ENCODE measurements at regions not wholly inside any gene's neighbourhood (a gene's known extent, or its start where the extent isn't known, plus 50 kb on each side); places are given as distances from the start of the nearest gene placed in this dataset.

GRCh38 chr4:58191109-58191508, 1080.9 kb upstream of the IGFBP7 start:
- Histone ChIP-seq H3K4me2 (ENCODE audit: low read length) (no peak overlapping the region), H3K4me3 (ENCODE audit: low read depth, low read length) (no peak overlapping the region), H2AK5ac (ENCODE audit: low read length) (no peak overlapping the region), H3K79me2 (ENCODE audit: control insufficient read depth, insufficient read depth, low read length, poor library complexity) (no peaks in the 10 kb centered on the region), H2AFZ (ENCODE audit: insufficient read depth, low read length, poor library complexity) (no peak overlapping the region), H2BK120ac (ENCODE audit: insufficient read depth, low read length, poor library complexity) (no peak overlapping the region), H3K23ac (ENCODE audit: low read length) (no peak overlapping the region), H3K4ac (ENCODE audit: low read depth, low read length) (no peak overlapping the region), H3K9me3 (ENCODE audit: insufficient read depth, low read depth, low read length) (no peaks in the 10 kb centered on the region), H3K36me3 (ENCODE audit: control insufficient read depth in 1 of 2, insufficient read depth in 2 of 2, low read length in 2 of 2) (no peaks in the 10 kb centered on the region), H3K4me1 (ENCODE audit: control insufficient read depth in 1 of 2, insufficient read depth in 2 of 2, low read length in 2 of 2) (no peaks in the 10 kb centered on the region), H2BK12ac (ENCODE audit: low read length) (no peak overlapping the region), H4K91ac (ENCODE audit: low read depth, low read length) (no peak overlapping the region), H3K27me3 (ENCODE audit: insufficient read depth, low read length) (no peaks in the 10 kb centered on the region), H2BK5ac (ENCODE audit: low read depth, low read length, poor library complexity) (no peak overlapping the region), H4K8ac (ENCODE audit: low read depth, low read length) (no peak overlapping the region), H3K79me1 (ENCODE audit: low read length) (no peaks in the 10 kb centered on the region), H3K27ac (ENCODE audit: low read depth, low read length) (no peak overlapping the region), H3K14ac (ENCODE audit: low read length) (no peak overlapping the region), H3K18ac (ENCODE audit: low read length) (no peak overlapping the region), H3K9ac (ENCODE audit: low read length) (no peak overlapping the region), H4K12ac (ENCODE audit: low read depth, low read length) (no peak overlapping the region)
- no CpG with 5 or more reads among the region's 5 CpGs for WGBS (ENCODE audit: extremely low coverage, insufficient coverage, insufficient read length)
- no peak for DNase-seq

- H4K91ac ChIP-seq (ENCODE audit: low read depth, low read length), result no peak overlapping the region
- no peak overlapping the region for H3K27ac ChIP-seq (ENCODE audit: low read depth, low read length)
- H3K79me2 ChIP-seq (ENCODE audit: control insufficient read depth, insufficient read depth, low read length, poor library complexity), result no peaks in the 10 kb centered on the region
- peaks cover 0 to 1% of the 10 kb centered on the region in 2 experiments for H3K36me3 ChIP-seq (ENCODE audit: control insufficient read depth in 1 of 2, insufficient read depth in 2 of 2, low read length in 2 of 2)
- no peak overlapping the region for H2BK12ac ChIP-seq (ENCODE audit: low read length)
- H3K18ac ChIP-seq (ENCODE audit: low read length), result no peak overlapping the region
- H3K79me1 ChIP-seq (ENCODE audit: low read length), result no peaks in the 10 kb centered on the region
- no peaks in the 10 kb centered on the region for H3K27me3 ChIP-seq (ENCODE audit: insufficient read depth, low read length)
- WGBS (ENCODE audit: extremely low coverage, insufficient coverage, insufficient read length), result no CpG with 5 or more reads among the region's 4 CpGs
- no peak overlapping the region for H2AFZ ChIP-seq (ENCODE audit: insufficient read depth, low read length, poor library complexity)
- H4K8ac ChIP-seq (ENCODE audit: low read depth, low read length), result no peak overlapping the region
- H3K4me2 ChIP-seq (ENCODE audit: low read length), result no peak overlapping the region
- H2BK120ac ChIP-seq (ENCODE audit: insufficient read depth, low read length, poor library complexity), result no peak overlapping the region
- H2BK5ac ChIP-seq (ENCODE audit: low read depth, low read length, poor library complexity), result no peak overlapping the region
- H3K9ac ChIP-seq (ENCODE audit: low read length), result no peak overlapping the region
- no peak overlapping the region for H3K23ac ChIP-seq (ENCODE audit: low read length)
- H3K4me1 ChIP-seq (ENCODE audit: control insufficient read depth in 1 of 2, insufficient read depth in 2 of 2, low read length in 2 of 2), result no peaks in the 10 kb centered on the region
- H3K14ac ChIP-seq (ENCODE audit: low read length), result no peak overlapping the region
- no peak overlapping the region for H3K4me3 ChIP-seq (ENCODE audit: low read depth, low read length)
- H2AK5ac ChIP-seq (ENCODE audit: low read length), result no peak overlapping the region
- DNase-seq, result no peak
- H4K12ac ChIP-seq (ENCODE audit: low read depth, low read length), result no peak overlapping the region
- H3K9me3 ChIP-seq (ENCODE audit: insufficient read depth, low read depth, low read length), result no peaks in the 10 kb centered on the region
- H3K4ac ChIP-seq (ENCODE audit: low read depth, low read length), result no peak overlapping the region
Observed at GRCh38 chr4:58188316-58188715, 1078.1 kb upstream of the IGFBP7 start.

GRCh38 chr4:58175024-58175423, 1064.8 kb upstream of the IGFBP7 start:
- Histone ChIP-seq H3K4me1 (ENCODE audit: control insufficient read depth in 1 of 2, insufficient read depth in 2 of 2, low read length in 2 of 2) (no peaks in the 10 kb centered on the region), H2AFZ (ENCODE audit: insufficient read depth, low read length, poor library complexity) (no peak overlapping the region), H2BK120ac (ENCODE audit: insufficient read depth, low read length, poor library complexity) (no peak overlapping the region), H2AK5ac (ENCODE audit: low read length) (no peak overlapping the region), H3K4me2 (ENCODE audit: low read length) (no peak overlapping the region), H3K27ac (ENCODE audit: low read depth, low read length) (no peak overlapping the region), H3K18ac (ENCODE audit: low read length) (no peak overlapping the region), H3K9me3 (ENCODE audit: insufficient read depth, low read depth, low read length) (no peaks in the 10 kb centered on the region), H3K4me3 (ENCODE audit: low read depth, low read length) (no peak overlapping the region), H2BK5ac (ENCODE audit: low read depth, low read length, poor library complexity) (no peak overlapping the region), H2BK12ac (ENCODE audit: low read length) (no peak overlapping the region), H4K91ac (ENCODE audit: low read depth, low read length) (no peak overlapping the region), H3K4ac (ENCODE audit: low read depth, low read length) (no peak overlapping the region), H3K23ac (ENCODE audit: low read length) (no peak overlapping the region), H3K14ac (ENCODE audit: low read length) (no peak overlapping the region), H4K12ac (ENCODE audit: low read depth, low read length) (no peak overlapping the region), H3K79me1 (ENCODE audit: low read length) (no peaks in the 10 kb centered on the region), H3K79me2 (ENCODE audit: control insufficient read depth, insufficient read depth, low read length, poor library complexity) (no peaks in the 10 kb centered on the region), H3K36me3 (ENCODE audit: control insufficient read depth in 1 of 2, insufficient read depth in 2 of 2, low read length in 2 of 2) (no peaks in the 10 kb centered on the region), H4K8ac (ENCODE audit: low read depth, low read length) (no peak overlapping the region), H3K27me3 (ENCODE audit: insufficient read depth, low read length) (no peaks in the 10 kb centered on the region), H3K9ac (ENCODE audit: low read length) (no peak overlapping the region)
- WGBS (ENCODE audit: extremely low coverage, insufficient coverage, insufficient read length), result no CpG with 5 or more reads among the region's 2 CpGs
- no peak for DNase-seq

- H3K27me3 ChIP-seq (ENCODE audit: insufficient read depth, low read length), result no peaks in the 10 kb centered on the region
- no peak overlapping the region for H3K23ac ChIP-seq (ENCODE audit: low read length)
- no peak overlapping the region for H3K4me2 ChIP-seq (ENCODE audit: low read length)
- no peak overlapping the region for H3K27ac ChIP-seq (ENCODE audit: low read depth, low read length)
- H2BK12ac ChIP-seq (ENCODE audit: low read length), result no peak overlapping the region
- H2AFZ ChIP-seq (ENCODE audit: insufficient read depth, low read length, poor library complexity), result no peak overlapping the region
- H3K9me3 ChIP-seq (ENCODE audit: insufficient read depth, low read depth, low read length), result no peaks in the 10 kb centered on the region
- peaks cover 0 to 1% of the 10 kb centered on the region in 2 experiments for H3K4me1 ChIP-seq (ENCODE audit: control insufficient read depth in 1 of 2, insufficient read depth in 2 of 2, low read length in 2 of 2)
- DNase-seq, result no peak
- H3K4ac ChIP-seq (ENCODE audit: low read depth, low read length), result no peak overlapping the region
- no peaks in the 10 kb centered on the region for H3K79me1 ChIP-seq (ENCODE audit: low read length)
- no peak overlapping the region for H2BK5ac ChIP-seq (ENCODE audit: low read depth, low read length, poor library complexity)
- H3K9ac ChIP-seq (ENCODE audit: low read length), result no peak overlapping the region
- H4K12ac ChIP-seq (ENCODE audit: low read depth, low read length), result no peak overlapping the region
- no peak overlapping the region for H2BK120ac ChIP-seq (ENCODE audit: insufficient read depth, low read length, poor library complexity)
- H3K36me3 ChIP-seq (ENCODE audit: control insufficient read depth in 1 of 2, insufficient read depth in 2 of 2, low read length in 2 of 2), result no peaks in the 10 kb centered on the region
- H4K91ac ChIP-seq (ENCODE audit: low read depth, low read length), result no peak overlapping the region
- H3K4me3 ChIP-seq (ENCODE audit: low read depth, low read length), result no peak overlapping the region
- H2AK5ac ChIP-seq (ENCODE audit: low read length), result no peak overlapping the region
- no CpG with 5 or more reads among the region's 4 CpGs for WGBS (ENCODE audit: extremely low coverage, insufficient coverage, insufficient read length)
- no peak overlapping the region for H3K18ac ChIP-seq (ENCODE audit: low read length)
- H4K8ac ChIP-seq (ENCODE audit: low read depth, low read length), result no peak overlapping the region
- no peaks in the 10 kb centered on the region for H3K79me2 ChIP-seq (ENCODE audit: control insufficient read depth, insufficient read depth, low read length, poor library complexity)
- no peak overlapping the region for H3K14ac ChIP-seq (ENCODE audit: low read length)
Observed at GRCh38 chr4:58166490-58166889, 1056.3 kb upstream of the IGFBP7 start.

All from trophoblast cell (in vitro differentiated cells and primary cell).